Glomerular endothelial cell (primary cell): ENCODE measurements at regions not wholly inside any gene's neighbourhood (a gene's known extent, or its start where the extent isn't known, plus 50 kb on each side); places are given as distances from the start of the nearest gene placed in this dataset.
"Not testable (repeated sequence)": the region's sequence is repeated elsewhere in the genome, so short reads cannot be mapped to it uniquely, and the experiment has no call there.

ENCODE experiments used
- DNase-seq: peaks from one replicate; pipeline ENCODE4 v3.0.0-alpha.2; 2011; ENCODE audit warnings: low read depth, low spot score; ENCODE audit errors: extremely low read depth

DNA sequence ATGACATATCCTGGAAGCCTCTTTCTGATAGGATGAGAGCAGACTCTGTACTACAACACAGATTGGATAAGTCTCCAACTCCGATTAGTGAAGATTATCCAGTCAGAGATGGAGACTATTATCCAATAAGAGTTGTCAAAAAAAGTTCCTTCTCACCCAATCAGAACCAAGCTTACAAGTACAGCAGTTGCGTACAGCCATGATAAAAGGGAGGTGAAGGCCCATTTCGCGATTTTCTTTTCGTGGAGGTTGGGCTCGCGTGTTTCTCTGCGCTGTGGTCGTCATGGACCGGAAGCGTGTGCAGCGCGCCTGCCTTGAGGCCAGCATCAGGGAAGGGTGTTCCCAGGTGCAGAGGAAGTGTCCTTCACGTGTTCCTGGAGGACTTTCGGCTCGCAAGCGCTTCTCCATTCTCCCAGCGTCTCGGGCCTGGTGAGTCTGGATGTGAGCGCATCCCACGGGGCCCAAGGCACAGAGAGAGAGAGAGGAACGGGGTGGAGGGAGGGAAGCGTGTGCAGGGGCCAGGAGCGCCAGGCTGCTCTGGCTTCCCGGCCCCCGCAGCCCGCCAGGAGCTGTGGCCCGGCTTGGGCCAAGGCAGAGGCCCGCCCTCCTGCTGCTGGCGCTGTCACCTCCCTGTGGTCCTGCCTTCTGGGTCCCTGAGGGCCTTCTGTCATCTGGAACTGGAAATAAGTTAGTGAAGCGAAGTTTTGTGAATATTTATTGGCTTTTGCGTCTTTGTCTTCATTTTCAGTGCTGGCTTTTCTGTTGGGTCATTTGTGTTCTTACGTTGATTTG is 53.9 kb downstream of the CDRT15L2 start:
- not testable (repeated sequence) for DNase-seq

DNA sequence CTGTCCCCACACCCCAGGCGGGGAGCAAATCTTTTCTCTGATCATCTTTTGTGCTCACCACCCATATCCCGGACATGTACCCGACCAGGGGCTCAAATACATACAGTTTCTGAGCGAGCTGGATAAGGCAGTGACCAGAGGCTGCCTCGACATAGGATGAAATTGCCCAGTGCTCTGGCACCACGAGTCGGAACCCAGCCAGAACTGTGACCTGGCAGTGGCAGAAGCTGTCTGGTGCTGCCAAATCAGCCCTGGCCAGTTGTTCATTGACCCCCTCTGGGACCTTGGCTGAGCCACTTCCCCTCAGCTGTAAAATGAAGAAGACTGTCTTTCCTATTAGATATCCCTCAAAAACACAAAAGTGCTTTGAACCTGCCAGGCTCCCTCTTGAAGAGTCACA is 60.6 kb downstream of the CDRT15L2 start:
- DNase-seq = not testable (repeated sequence)

GRCh38 chr17:20646661-20647272 is 67.2 kb downstream of the CDRT15L2 start:
- not testable (repeated sequence) for DNase-seq

- not testable (repeated sequence) for DNase-seq
Observed at GRCh38 chr17:20649097-20649767, 69.7 kb downstream of the CDRT15L2 start.

DNA sequence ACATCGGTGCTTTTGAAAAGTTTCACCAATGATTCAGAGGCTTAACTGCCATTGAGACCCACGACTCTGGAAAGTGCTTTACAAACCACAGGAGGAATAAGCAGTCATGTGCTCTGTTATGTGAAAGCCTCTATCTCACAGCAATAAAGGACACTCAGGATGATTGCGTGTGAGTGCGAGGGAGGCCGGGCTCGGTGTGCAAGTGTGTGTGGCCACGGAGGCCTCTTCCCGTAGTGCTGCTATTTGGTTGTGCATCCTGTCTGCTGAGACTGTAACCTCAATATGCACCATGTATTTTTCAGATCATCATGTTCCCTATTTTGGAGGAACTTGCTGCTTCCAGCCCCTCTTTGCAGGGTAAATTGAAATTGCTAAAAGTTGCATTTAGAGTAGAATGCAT is 71.5 kb downstream of the CDRT15L2 start:
- not testable (repeated sequence) for DNase-seq

DNA sequence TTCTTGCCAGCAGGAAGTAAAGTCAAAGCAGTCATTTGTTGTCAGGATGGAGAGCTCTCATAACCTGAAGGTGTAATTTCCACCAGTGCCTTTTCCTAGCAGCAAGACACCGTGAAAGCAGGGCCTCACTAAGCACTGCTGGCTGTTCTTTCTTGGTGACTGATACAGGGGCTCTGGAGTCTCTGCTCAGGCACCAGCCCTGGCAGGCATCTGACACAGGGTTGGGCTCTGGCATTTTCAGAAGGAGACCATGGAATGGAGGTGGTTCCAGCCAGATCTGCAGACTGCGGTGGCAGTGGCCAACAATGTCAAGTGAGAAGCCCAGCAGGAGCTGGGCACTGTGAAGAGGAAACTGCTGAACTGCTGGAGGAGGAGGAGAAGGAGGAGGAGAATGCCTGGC is 72.2 kb downstream of the CDRT15L2 start:
- not testable (repeated sequence) for DNase-seq

- DNase-seq = not testable (repeated sequence)
Observed at GRCh38 chr17:20653391-20653790, 73.9 kb downstream of the CDRT15L2 start.

DNA sequence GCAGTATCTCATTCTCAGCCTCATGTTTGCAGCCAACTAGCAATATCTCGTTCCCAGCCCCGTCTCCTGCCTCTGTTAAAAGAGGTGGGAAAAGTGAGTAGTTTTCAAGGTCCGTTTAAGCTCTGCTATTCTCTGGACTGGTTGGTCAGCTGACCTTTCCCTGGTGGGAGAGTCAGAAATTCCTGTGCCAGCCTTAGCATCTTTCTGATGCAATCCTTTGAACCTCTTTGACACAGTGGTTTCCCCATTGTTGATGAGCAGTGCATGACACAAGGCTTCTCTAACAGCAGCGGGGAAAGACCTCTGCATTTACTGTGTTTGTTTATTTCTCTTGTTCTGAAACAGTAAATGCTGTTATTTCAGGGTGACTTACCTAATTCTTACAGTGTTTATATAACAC is 74.6 kb downstream of the CDRT15L2 start:
- not testable (repeated sequence) for DNase-seq

GRCh38 chr17:20654575-20654974 is 75.1 kb downstream of the CDRT15L2 start:
- not testable (repeated sequence) for DNase-seq

DNA sequence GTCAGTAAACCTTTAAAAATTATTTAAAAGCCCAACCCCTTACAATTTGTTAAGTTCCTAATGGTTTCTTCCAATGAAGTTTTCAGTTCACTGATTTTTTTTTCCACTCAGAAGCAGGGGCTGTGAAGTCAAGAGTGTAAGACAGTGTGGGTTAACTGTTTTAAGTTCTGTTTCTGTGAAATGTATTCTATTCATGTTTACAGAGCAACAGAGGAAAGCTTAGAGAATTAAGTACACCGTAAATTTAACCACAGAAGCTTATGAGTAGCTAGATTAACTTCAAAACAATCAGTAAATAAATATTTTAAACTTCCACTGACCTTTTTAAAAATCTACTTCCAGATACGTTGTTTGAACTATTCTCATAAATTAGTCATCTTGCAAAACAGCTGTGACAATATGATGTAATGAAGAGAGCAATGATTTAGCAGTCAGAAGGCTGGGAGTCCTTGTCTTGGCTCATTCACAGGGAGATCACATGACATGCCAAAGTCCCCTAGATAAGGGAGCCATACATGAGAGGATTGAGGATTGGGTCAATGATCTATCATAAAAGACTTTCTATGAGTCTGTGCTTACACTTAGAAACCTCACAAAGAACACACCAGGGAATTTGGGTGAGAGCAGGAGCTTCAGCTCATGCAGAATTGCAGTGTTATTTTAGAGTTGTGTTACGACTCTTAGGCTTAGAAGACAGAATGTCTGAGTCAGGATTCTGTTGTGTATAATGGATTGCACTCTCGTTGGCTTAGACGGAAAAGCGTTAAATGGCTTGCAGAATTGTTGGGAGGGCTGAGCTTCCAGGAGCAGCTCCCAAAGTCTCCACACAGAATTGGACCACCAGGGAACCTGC is 85.8 kb downstream of the CDRT15L2 start:
- not testable (repeated sequence) for DNase-seq

- not testable (repeated sequence) for DNase-seq
Observed at GRCh38 chr17:20666689-20667088, 87.2 kb downstream of the CDRT15L2 start.

DNA sequence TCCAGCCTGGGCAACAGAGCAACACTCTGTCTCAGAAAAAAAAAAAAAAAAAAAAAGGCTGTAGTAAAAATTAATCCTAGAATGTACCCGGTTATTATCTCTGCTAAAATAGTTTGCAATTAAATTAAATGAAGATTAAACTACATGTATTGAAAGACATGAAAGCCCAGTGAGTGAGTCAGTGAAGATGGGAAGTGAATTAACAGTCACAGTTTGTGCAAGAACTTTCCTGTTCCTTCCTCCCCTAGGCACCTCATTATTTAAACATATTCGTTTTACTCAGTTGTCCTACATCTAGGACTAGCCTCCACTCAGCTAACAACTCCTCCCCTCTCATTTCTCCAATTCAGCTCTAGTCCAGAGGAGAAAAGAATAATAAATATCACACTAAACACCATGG is 88.2 kb downstream of the CDRT15L2 start:
- not testable (repeated sequence) for DNase-seq

DNA sequence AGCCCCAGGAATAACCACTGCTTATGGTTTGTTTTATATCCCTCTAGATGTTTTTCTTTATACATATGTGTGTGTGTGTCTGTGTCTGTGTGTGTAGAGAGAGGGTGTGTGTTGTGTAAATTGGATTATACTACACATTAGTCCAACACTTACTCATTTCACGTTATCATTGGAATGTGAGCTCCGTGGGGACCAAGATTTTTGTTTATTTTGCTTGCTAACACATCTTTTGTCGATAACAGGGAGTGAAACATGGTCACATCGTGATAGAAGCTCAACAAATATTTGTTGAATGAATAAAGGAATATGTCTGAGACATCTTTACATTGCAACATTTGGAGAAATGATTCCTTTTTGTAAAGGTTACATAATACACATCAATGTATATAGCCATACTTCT is 88.8 kb downstream of the CDRT15L2 start:
- not testable (repeated sequence) for DNase-seq

- DNase-seq = not testable (repeated sequence)
Observed at GRCh38 chr17:20668868-20669267, 89.3 kb downstream of the CDRT15L2 start.

- DNase-seq = not testable (repeated sequence)
Observed at GRCh38 chr17:20670506-20670905, 91.0 kb downstream of the CDRT15L2 start.

DNA sequence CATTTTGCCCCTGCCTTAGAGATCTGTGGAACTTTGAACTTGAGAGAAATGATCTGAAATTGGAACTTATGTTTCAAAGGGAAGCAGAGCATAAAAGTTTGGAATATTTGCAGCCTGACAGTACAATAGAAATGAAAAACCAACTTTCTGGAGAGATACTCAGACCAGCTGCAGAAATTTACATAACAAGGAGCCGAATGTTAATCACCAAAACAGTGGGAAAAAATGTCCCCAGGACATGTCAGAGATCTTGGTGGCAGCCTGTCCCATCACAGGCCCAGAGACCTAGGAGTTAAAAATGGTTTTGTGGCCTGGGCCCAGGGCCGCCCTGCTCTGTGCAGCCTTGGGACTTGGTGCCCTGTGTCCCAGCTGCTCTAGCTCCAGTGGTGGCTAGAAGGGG is 94.8 kb downstream of the CDRT15L2 start:
- not testable (repeated sequence) for DNase-seq

DNA sequence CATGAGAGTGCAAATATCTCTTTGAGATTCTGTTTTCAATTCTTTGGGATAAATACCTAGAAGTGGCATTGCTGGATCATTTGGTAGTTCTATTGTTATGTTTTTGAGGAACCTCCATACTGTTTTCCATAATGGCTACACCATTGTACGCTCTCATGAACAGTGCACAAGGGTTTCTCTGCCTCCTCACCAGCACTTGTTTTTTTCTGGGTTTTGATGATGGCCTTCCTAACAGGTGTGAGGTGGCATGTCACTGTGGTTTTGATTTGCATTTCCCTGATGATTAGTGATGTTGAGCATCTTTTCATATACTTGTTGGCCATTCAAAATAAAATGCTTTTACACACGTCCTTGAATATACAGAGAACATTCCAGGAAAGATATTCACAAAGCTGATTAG is 96.2 kb downstream of the CDRT15L2 start:
- DNase-seq = not testable (repeated sequence)

- DNase-seq = not testable (repeated sequence)
Observed at GRCh38 chr17:20676656-20677055, 97.1 kb downstream of the CDRT15L2 start.

- DNase-seq = not testable (repeated sequence)
Observed at GRCh38 chr17:20677469-20677868, 97.9 kb downstream of the CDRT15L2 start.

- DNase-seq = not testable (repeated sequence)
Observed at GRCh38 chr17:20678424-20678823, 98.9 kb downstream of the CDRT15L2 start.
